Heart right ventricle (tissue), 16 donors: ENCODE measurements at regions not wholly inside any gene's neighbourhood (a gene's known extent, or its start where the extent isn't known, plus 50 kb on each side); places are given as distances from the start of the nearest gene placed in this dataset.

Experiments used
- ATAC-seq, 8 donors: fragments of 200-7000 bp; cut with Tn5 transposase; one replicate each; pipeline ENCODE4 v1.9.1; 2020; ENCODE audit warnings: mild to moderate bottlenecking in 8 of 8, moderate library complexity in 8 of 8, moderate number of reproducible peaks in 1 of 8
- DNase-seq, 2 donors: peaks; one replicate each; pipeline ENCODE4 v3.0.0-alpha.2; 2020
- H3K27ac ChIP-seq, 10 donors: fragments of 200-600 bp; sonication (generic) in 2 of 10; one replicate each; pipeline versions ENCODE4 v1.5.0 to v1.8.0; 2020 to 2022; ENCODE audit warnings: mild to moderate bottlenecking in 3 of 10
- H3K27me3 ChIP-seq, 7 donors: fragments of 200-600 bp; one replicate each; pipeline ENCODE4 v1.8.0; 2021 to 2022; ENCODE audit warnings: mild to moderate bottlenecking in 2 of 7
- H3K36me3 ChIP-seq, 9 donors: fragments of 200-600 bp; sonication (generic) in 1 of 9; one replicate each; pipeline versions ENCODE4 v1.5.0 to v1.8.0; 2020 to 2022; ENCODE audit warnings: mild to moderate bottlenecking in 2 of 9
- H3K4me1 ChIP-seq, 9 donors: fragments of 200-600 bp; sonication (generic) in 1 of 9; one replicate each; pipeline versions ENCODE4 v1.5.0 to v1.8.0; 2020 to 2022; ENCODE audit warnings: mild to moderate bottlenecking in 4 of 9
- H3K4me3 ChIP-seq, 10 donors: fragments of 200-600 bp; sonication (generic) in 2 of 10; one replicate each; pipeline versions ENCODE4 v1.5.0 to v1.8.0; 2020 to 2022; ENCODE audit warnings: mild to moderate bottlenecking in 7 of 10, moderate library complexity in 2 of 10
- H3K9me3 ChIP-seq, 11 donors: fragments of 200-600 bp in 10 of 11; sonication (generic) in 2 of 11; one replicate each; pipeline versions ENCODE4 v1.5.0 to v1.8.0; 2013 to 2022; ENCODE audit warnings: mild to moderate bottlenecking in 2 of 11, control low read depth in 1 of 11, moderate library complexity in 1 of 11
- WGBS, 2 donors: extraction: QIAGEN DNeasy Blood & Tissue Kit; methylation state at CpG; one replicate each; pipeline ENCODE4 v1.1.7; 2013; ENCODE audit warnings: inconsistent platforms in 1 of 2; 5-methylcytosine and 5-hydroxymethylcytosine counted together
- intact Hi-C, 10 donors: fragments of 100-400 bp; cut with DNase I; formaldehyde crosslinking; loops; one replicate each; pipeline versions ENCODE4 v1.11.1 to v1.14.2; 2022
- TF ChIP-seq, protein P1 (sequence below), 9 donors: fragments of 200-600 bp; sonication (generic) in 2 of 9; IDR thresholded peaks; one replicate each; pipeline versions ENCODE4 v1.5.0 to v1.8.0; 2021 to 2022; ENCODE audit warnings: antibody characterized with exemption in 9 of 9, mild to moderate bottlenecking in 5 of 9, moderate library complexity in 1 of 9
- donor health status: Arrhythmogenic right ventricular cardiomyopathy.
- donor health status: ischemic (EF 13 %, LVEDD 7.1; RV severe dilation, severe dysfunction).
- donor health status: healthy with polysubstance abuse.
- donor health status: DM: no; HTN: yes; CAD: no.
- donor health status: DM: no; HTN: no; CAD: no.
- donor health status: ischemic (EF 25% LVEDD 6.9; RV normal size, moderate dysfunction).
- donor health status: ischemic (EF 25% LVEDD 5.7; RV mildly dilated, moderate dysfunction).
- donor health status: healthy.
- donor health status: DM: yes; HTN: yes; CAD: no.
- donor health status: Ischemic cardiomyopathy.
- donor health status: ischemic (EF 35%, LVEDD 5.7; RV mildly dilated, moderate dysfunction).
- donor health status: nonischemic (EF 11% LVEDD 7.7; RV severe dilation, severe dysfunction).
- donor health status: DM: yes; HTN: yes; CAD: no.
- donor health status: PGD.
- donor health status: ischemic (EF 29% LVEDD 5.4; RV normal size, mild dysfunction).
- donor health status: nonischemic (EF 23%, LVEDD 6.1; RV moderate dilation, normal function).

GRCh38 chr16:64240586-64240985, 881.3 kb downstream of the CDH11 start:
- TF ChIP-seq, protein P1, sequence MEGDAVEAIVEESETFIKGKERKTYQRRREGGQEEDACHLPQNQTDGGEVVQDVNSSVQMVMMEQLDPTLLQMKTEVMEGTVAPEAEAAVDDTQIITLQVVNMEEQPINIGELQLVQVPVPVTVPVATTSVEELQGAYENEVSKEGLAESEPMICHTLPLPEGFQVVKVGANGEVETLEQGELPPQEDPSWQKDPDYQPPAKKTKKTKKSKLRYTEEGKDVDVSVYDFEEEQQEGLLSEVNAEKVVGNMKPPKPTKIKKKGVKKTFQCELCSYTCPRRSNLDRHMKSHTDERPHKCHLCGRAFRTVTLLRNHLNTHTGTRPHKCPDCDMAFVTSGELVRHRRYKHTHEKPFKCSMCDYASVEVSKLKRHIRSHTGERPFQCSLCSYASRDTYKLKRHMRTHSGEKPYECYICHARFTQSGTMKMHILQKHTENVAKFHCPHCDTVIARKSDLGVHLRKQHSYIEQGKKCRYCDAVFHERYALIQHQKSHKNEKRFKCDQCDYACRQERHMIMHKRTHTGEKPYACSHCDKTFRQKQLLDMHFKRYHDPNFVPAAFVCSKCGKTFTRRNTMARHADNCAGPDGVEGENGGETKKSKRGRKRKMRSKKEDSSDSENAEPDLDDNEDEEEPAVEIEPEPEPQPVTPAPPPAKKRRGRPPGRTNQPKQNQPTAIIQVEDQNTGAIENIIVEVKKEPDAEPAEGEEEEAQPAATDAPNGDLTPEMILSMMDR (IDR thresholded peaks at IDR 0.05), result no peak
- Histone ChIP-seq H3K4me3 (no peak overlapping the region), H3K27ac (no peak overlapping the region), H3K4me1 (peaks cover 0 to 22% (median 0%) of the 10 kb centered on the region in 9 donors), H3K27me3 (no peaks in the 10 kb centered on the region), H3K36me3 (no peaks in the 10 kb centered on the region), H3K9me3 (peaks cover 0 to 21% (median 4%) of the 10 kb centered on the region in 11 donors)
- intact Hi-C loops, result loop anchor here in 2 of 10 donors (5.0 to 10.0 kb wide), 2 partner anchors 78 to 86 kb away; no protein-coding TSS in a partner anchor
- ATAC-seq, result no peak
- DNase-seq, result no peak

GRCh38 chr16:64238571-64238970, 883.3 kb downstream of the CDH11 start:
- Histone ChIP-seq H3K9me3 (peaks cover 0 to 2% (median 0%) of the 10 kb centered on the region in 11 donors), H3K27me3 (no peaks in the 10 kb centered on the region), H3K4me1 (peaks cover 0 to 28% (median 0%) of the 10 kb centered on the region in 9 donors), H3K36me3 (no peaks in the 10 kb centered on the region), H3K4me3 (no peak overlapping the region), H3K27ac (no peak overlapping the region)
- intact Hi-C loops, result no loop called here
- DNase-seq, result no peak
- TF ChIP-seq, protein P1 (IDR thresholded peaks at IDR 0.05), result no peak
- ATAC-seq, result no peak

DNA sequence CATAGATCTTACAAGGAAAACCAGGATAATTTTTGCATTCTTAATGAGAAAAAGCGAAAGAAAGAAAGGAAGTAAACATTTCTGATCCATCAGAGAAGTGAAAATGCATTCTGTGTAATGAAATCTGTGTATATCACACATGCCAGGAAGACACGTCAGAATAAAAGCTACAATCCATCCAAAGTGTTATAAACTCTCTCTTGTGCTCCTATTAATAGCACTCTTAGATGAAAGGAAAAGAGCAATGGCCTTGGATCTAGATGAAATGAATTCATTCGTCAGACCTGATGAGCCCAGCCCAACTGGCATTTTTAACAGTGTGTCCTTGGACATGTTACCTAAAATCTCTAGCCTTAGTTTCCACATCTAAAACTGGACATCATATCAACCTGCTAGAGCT, 885.5 kb downstream of the CDH11 start:
- H3K27me3 ChIP-seq, result no peaks in the 10 kb centered on the region
- H3K4me1 ChIP-seq, result peaks cover 0 to 17% (median 0%) of the 10 kb centered on the region in 9 donors
- 47 to 55% methylated on average over 3 of the region's 3 CpGs for WGBS, 2 donors
- intact Hi-C loops, result no loop called here
- DNase-seq (no peak), ATAC-seq (peak in 5 of 8 donors; percentile 17 to 72 (median 69))
- no peak overlapping the region for H3K4me3 ChIP-seq
- H3K9me3 ChIP-seq, result peaks cover 0 to 2% (median 0%) of the 10 kb centered on the region in 11 donors
- no peaks in the 10 kb centered on the region for H3K36me3 ChIP-seq
- TF ChIP-seq, protein P1 (IDR thresholded peaks at IDR 0.05), result no peak
- H3K27ac ChIP-seq, result no peak overlapping the region

GRCh38 chr16:64234200-64234599, 887.7 kb downstream of the CDH11 start:
- H3K4me3 ChIP-seq, result no peak overlapping the region
- peak in 1 of 2 donors; percentile 10 for DNase-seq
- H3K27me3 ChIP-seq, result no peaks in the 10 kb centered on the region
- no peaks in the 10 kb centered on the region for H3K36me3 ChIP-seq
- no peak overlapping the region for H3K27ac ChIP-seq
- ATAC-seq, result peak; percentile 34 to 79 (median 52)
- intact Hi-C loops, result no loop called here
- peaks cover 0 to 20% (median 5%) of the 10 kb centered on the region in 11 donors for H3K9me3 ChIP-seq
- TF ChIP-seq, protein P1 (IDR thresholded peaks at IDR 0.05), result no peak
- peaks cover 0 to 17% (median 0%) of the 10 kb centered on the region in 9 donors for H3K4me1 ChIP-seq
- 53 to 61% methylated on average over 3 of the region's 3 CpGs for WGBS, 2 donors
